H1 (cell line): ENCODE measurements at regions not wholly inside any gene's neighbourhood (a gene's known extent, or its start where the extent isn't known, plus 50 kb on each side); places are given as distances from the start of the nearest gene placed in this dataset.

ENCODE experiments used
- CTCF ChIA-PET: fragments of 300-600 bp; sonication (Branson Sonifier 250); formaldehyde crosslinking; loops from one replicate; lab custom pipeline; 2021; ENCODE audit not compliant: partially characterized antibody; lab: Charles Lee
- POLR2A ChIA-PET: fragments of 300-600 bp; sonication (Branson Sonifier 250); formaldehyde crosslinking; loops from one replicate; lab custom pipeline; 2021; ENCODE audit warnings: inconsistent platforms; ENCODE audit not compliant: partially characterized antibody; lab: Charles Lee
- DNase-seq, 2 experiments: peaks; one replicate each; pipeline versions ENCODE4 v3.0.0 to v3.0.0-alpha.2; 2010 to 2022; ENCODE audit warnings: low spot score in 2 of 2, low read depth in 1 of 2, mixed read lengths in 1 of 2
- FAIRE-seq: peaks from 2 replicates; lab custom pipeline; 2011; peaks lifted over from hg19 to GRCh38; lab: Jason Lieb, UNC
- H2AFZ ChIP-seq: 2 replicates; pipeline ENCODE4 v1.8.1; 2012; ENCODE audit warnings: low read length, inconsistent platforms
- H2AK5ac ChIP-seq: 2 replicates; pipeline ENCODE4 v1.6.1; 2013; ENCODE audit warnings: low read depth, low read length
- H2BK120ac ChIP-seq: replicated peaks from 2 replicates; pipeline ENCODE3; 2013; ENCODE audit warnings: low read depth, low read length, inconsistent platforms
- H2BK12ac ChIP-seq: 2 replicates; pipeline ENCODE4 v1.6.1; 2013; ENCODE audit warnings: low read depth, low read length
- H2BK15ac ChIP-seq: 2 replicates; pipeline ENCODE4 v1.6.1; 2013; ENCODE audit warnings: low read length
- H2BK20ac ChIP-seq: 2 replicates; pipeline ENCODE4 v1.6.1; 2013; ENCODE audit warnings: low read length
- H2BK5ac ChIP-seq: 2 replicates; pipeline ENCODE4 v1.6.1; 2013; ENCODE audit warnings: low read depth, low read length
- H3K14ac ChIP-seq: 2 replicates; pipeline ENCODE4 v1.6.1; 2013; ENCODE audit warnings: inconsistent platforms; ENCODE audit not compliant: insufficient read length
- H3K18ac ChIP-seq: 2 replicates; pipeline ENCODE4 v1.6.1; 2013; ENCODE audit warnings: low read length; ENCODE audit errors: extremely low read depth
- H3K23ac ChIP-seq: 2 replicates; pipeline ENCODE4 v1.6.1; 2013; ENCODE audit warnings: inconsistent platforms; ENCODE audit not compliant: insufficient read length
- H3K23me2 ChIP-seq: 2 replicates; pipeline ENCODE4 v1.6.1; 2013; ENCODE audit warnings: low read depth, low read length
- H3K27ac ChIP-seq: 2 replicates; pipeline ENCODE4 v1.6.1; 2011; ENCODE audit warnings: low read depth, low read length, inconsistent platforms
- H3K27me3 ChIP-seq, 4 experiments: replicated peaks in 1 of 4; 1 replicate in 1 of 4; 2 replicates in 3 of 4; pipeline versions ENCODE4 v1.6.1 to v1.8.1; 2011 to 2013; ENCODE audit warnings: low read length in 3 of 4, mild to moderate bottlenecking in 3 of 4, inconsistent platforms in 2 of 4, mixed read lengths in 2 of 4, moderate library complexity in 1 of 4; ENCODE audit not compliant: control insufficient read depth in 3 of 4, insufficient read depth in 3 of 4; ENCODE audit errors: extremely low read depth in 1 of 4
- H3K36me3 ChIP-seq, 4 experiments: 2 replicates each; pipeline versions ENCODE4 v1.6.1 to v1.8.1; 2011 to 2013; ENCODE audit warnings: mild to moderate bottlenecking in 4 of 4, low read length in 3 of 4, moderate library complexity in 2 of 4, control low read depth in 1 of 4, inconsistent platforms in 1 of 4; ENCODE audit not compliant: insufficient read depth in 4 of 4, control insufficient read depth in 2 of 4
- H3K4ac ChIP-seq: replicated peaks from 2 replicates; pipeline ENCODE3; 2013; ENCODE audit warnings: low read length, low read depth, mixed read lengths, inconsistent platforms; ENCODE audit not compliant: insufficient read length
- H3K4me1 ChIP-seq, 4 experiments: replicated peaks in 1 of 4; 1 replicate in 1 of 4; 2 replicates in 3 of 4; pipeline versions ENCODE4 v1.6.1 to v1.8.1; 2011 to 2013; ENCODE audit warnings: low read length in 3 of 4, inconsistent platforms in 2 of 4, mixed read lengths in 1 of 4; ENCODE audit not compliant: insufficient read depth in 4 of 4, control insufficient read depth in 3 of 4
- H3K4me2 ChIP-seq, 2 experiments: 2 replicates each; pipeline versions ENCODE4 v1.6.1 to v1.8.1; 2011 to 2013; ENCODE audit warnings: low read depth in 2 of 2, low read length in 2 of 2, control low read depth in 1 of 2, inconsistent platforms in 1 of 2, mild to moderate bottlenecking in 1 of 2; ENCODE audit not compliant: insufficient read depth in 1 of 2
- H3K4me3 ChIP-seq, 4 experiments: fragments of 200-600, 300-600 bp in 1 of 4; sonication (generic), shearing (Covaris generic), sonication (Bioruptor Twin) in 1 of 4; 2 replicates each; pipeline versions ENCODE4 v1.5.1 to v1.8.1; 2011 to 2016; ENCODE audit warnings: low read length in 4 of 4, low read depth in 3 of 4, control low read depth in 2 of 4, inconsistent platforms in 2 of 4, mild to moderate bottlenecking in 2 of 4, mixed read lengths in 1 of 4, moderate library complexity in 1 of 4; ENCODE audit not compliant: insufficient read depth in 2 of 4; ENCODE audit errors: extremely low read depth in 1 of 4
- H3K56ac ChIP-seq: replicated peaks from 2 replicates; pipeline ENCODE3; 2013; ENCODE audit warnings: low read depth, mild to moderate bottlenecking, mixed read lengths, low read length, inconsistent platforms; ENCODE audit not compliant: insufficient read length
- H3K79me1 ChIP-seq: 2 replicates; pipeline ENCODE4 v1.6.1; 2013; ENCODE audit warnings: low read depth, low read length, control low read depth
- H3K79me2 ChIP-seq, 2 experiments: 2 replicates each; pipeline versions ENCODE4 v1.6.1 to v1.8.1; 2012 to 2013; ENCODE audit warnings: low read length in 2 of 2, mild to moderate bottlenecking in 2 of 2, inconsistent platforms in 1 of 2; ENCODE audit not compliant: insufficient read depth in 2 of 2, control insufficient read depth in 1 of 2
- H3K9ac ChIP-seq, 4 experiments: replicated peaks in 1 of 4; 1 replicate in 1 of 4; 2 replicates in 3 of 4; pipeline versions ENCODE4 v1.6.1 to v1.8.1; 2011 to 2013; ENCODE audit warnings: low read depth in 3 of 4, low read length in 3 of 4, control low read depth in 2 of 4, mild to moderate bottlenecking in 2 of 4, moderate library complexity in 2 of 4, inconsistent platforms in 1 of 4; ENCODE audit errors: extremely low read depth in 1 of 4
- H3K9me3 ChIP-seq, 2 experiments: 2 replicates each; pipeline versions ENCODE4 v1.6.1 to v1.8.1; 2012 to 2013; ENCODE audit warnings: mild to moderate bottlenecking in 2 of 2, moderate library complexity in 2 of 2, control low read depth in 1 of 2, inconsistent platforms in 1 of 2, low read depth in 1 of 2, low read length in 1 of 2, mixed read lengths in 1 of 2; ENCODE audit not compliant: insufficient read depth in 2 of 2
- H4K20me1 ChIP-seq, 2 experiments: replicated peaks in 1 of 2; 2 replicates each; pipeline versions ENCODE3 to v1.8.1; 2011 to 2013; ENCODE audit warnings: inconsistent platforms in 2 of 2, low read length in 2 of 2, mild to moderate bottlenecking in 1 of 2; ENCODE audit not compliant: insufficient read depth in 2 of 2, control insufficient read depth in 1 of 2
- H4K5ac ChIP-seq: 2 replicates; pipeline ENCODE4 v1.6.1; 2013; ENCODE audit warnings: low read length, low read depth, mixed read lengths, inconsistent platforms; ENCODE audit not compliant: insufficient read length
- H4K8ac ChIP-seq: 2 replicates; pipeline ENCODE4 v1.8.0; 2013; ENCODE audit warnings: mild to moderate bottlenecking, moderate library complexity, low read length, inconsistent platforms; ENCODE audit not compliant: insufficient read depth; ENCODE audit errors: extremely low read depth
- H4K91ac ChIP-seq: replicated peaks from 2 replicates; pipeline ENCODE3; 2013; ENCODE audit warnings: low read length, mixed read lengths, inconsistent platforms; ENCODE audit not compliant: insufficient read length
- TAF1 ChIP-seq: IDR thresholded peaks from 2 replicates; pipeline ENCODE4 v1.6.1; 2011; ENCODE audit warnings: mild to moderate bottlenecking, low read depth, low read length
- WGBS, 2 experiments: shearing (Covaris generic) in 1 of 2; methylation state at CpG; one replicate each; pipeline versions ENCODE4 v1.1.6 to v1.1.7; 2013 to 2015; ENCODE audit warnings: low lambda C conversion rate in 2 of 2, mixed read lengths in 2 of 2, inconsistent platforms in 1 of 2, low coverage in 1 of 2, missing lambda C conversion rate in 1 of 2; ENCODE audit not compliant: insufficient replicate concordance in 2 of 2, insufficient coverage in 1 of 2, insufficient read length in 1 of 2; ENCODE audit errors: extremely low coverage in 1 of 2, missing lambda C conversion rate in 1 of 2; 5-methylcytosine and 5-hydroxymethylcytosine counted together

DNA sequence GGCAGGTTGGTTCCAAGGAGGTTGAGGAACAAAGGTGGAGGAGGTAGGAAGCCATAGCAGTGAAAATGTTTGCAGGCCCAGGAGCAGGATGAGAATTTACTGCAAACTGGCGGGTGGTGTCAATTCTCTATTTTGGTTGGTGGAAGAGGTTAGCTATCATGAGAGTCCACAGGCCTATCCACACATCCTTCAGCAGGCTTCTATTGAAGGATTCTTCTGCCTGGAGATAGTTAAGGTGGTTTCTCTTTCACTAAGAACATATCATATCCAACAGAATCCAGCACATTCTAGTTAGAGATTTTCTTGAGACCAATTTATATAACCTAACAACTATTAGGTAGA, 68.9 kb upstream of the DYRK2 start:
- Histone ChIP-seq H2BK120ac (no peak overlapping the region), H3K9ac (no peak overlapping the region), H2BK20ac (no peak overlapping the region), H3K36me3 (no peaks in the 10 kb centered on the region), H3K4me3 (no peak overlapping the region), H3K4me2 (no peak overlapping the region), H3K23me2 (no peaks in the 10 kb centered on the region), H3K4ac (no peak overlapping the region), H2BK12ac (no peak overlapping the region), H3K79me2 (no peaks in the 10 kb centered on the region), H2BK5ac (no peak overlapping the region), H4K20me1 (no peaks in the 10 kb centered on the region), H2AK5ac (no peak overlapping the region), H3K4me1 (no peaks in the 10 kb centered on the region), H3K18ac (no peak overlapping the region), H4K91ac (no peak overlapping the region), H3K9me3 (no peaks in the 10 kb centered on the region), H3K56ac (no peak overlapping the region), H2BK15ac (no peak overlapping the region), H3K27ac (no peak overlapping the region), H3K23ac (no peak overlapping the region), H2AFZ (no peak overlapping the region), H3K14ac (no peak overlapping the region), H3K27me3 (no peaks in the 10 kb centered on the region), H4K5ac (no peak overlapping the region), H3K79me1 (no peaks in the 10 kb centered on the region), H4K8ac (no peak overlapping the region)
- TF ChIP-seq TAF1, result no peak
- POLR2A ChIA-PET, result no interaction called here
- 89% methylated on average over 1 of the region's 1 CpG; no CpG with 5 or more reads in 1 of the 2 experiments for WGBS, 2 experiments
- CTCF ChIA-PET, result interaction anchor here (1.5 kb wide), 1 partner anchor 68 kb away, joined by 4 read pairs; the partner anchor contains the start of gene DYRK2
- FAIRE-seq (no peak), DNase-seq (no peak)
